GM04503 (cell line): ENCODE measurements at regions not wholly inside any gene's neighbourhood (a gene's known extent, or its start where the extent isn't known, plus 50 kb on each side); places are given as distances from the start of the nearest gene placed in this dataset.

Experiments used
- DNase-seq: peaks from one replicate; pipeline ENCODE4 v3.0.0-alpha.2; 2012; ENCODE audit warnings: low read depth

- no peak for DNase-seq
These were observed 166.2 kb downstream of the OMA1 start for GRCh38 chr1:58380345-58380744.

DNA sequence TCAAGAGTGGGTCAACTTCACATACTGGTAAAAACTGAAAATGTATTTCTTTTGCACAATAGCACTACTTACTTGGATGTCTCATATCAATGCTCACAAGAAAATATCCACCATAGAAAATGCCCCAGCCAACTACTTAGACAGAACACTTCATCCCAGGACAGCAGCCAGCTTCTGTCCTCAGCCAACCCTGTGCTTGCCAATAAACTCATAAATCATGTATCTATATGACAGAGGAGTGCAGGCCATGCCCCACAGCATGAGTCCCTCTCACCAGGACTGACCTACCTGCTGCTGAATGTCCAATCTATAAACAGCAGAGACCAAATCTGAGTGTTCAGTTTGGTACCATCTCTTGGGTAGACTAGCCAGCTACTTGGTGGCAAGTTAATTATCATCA, 179.3 kb downstream of the OMA1 start:
- no peak for DNase-seq

DNA sequence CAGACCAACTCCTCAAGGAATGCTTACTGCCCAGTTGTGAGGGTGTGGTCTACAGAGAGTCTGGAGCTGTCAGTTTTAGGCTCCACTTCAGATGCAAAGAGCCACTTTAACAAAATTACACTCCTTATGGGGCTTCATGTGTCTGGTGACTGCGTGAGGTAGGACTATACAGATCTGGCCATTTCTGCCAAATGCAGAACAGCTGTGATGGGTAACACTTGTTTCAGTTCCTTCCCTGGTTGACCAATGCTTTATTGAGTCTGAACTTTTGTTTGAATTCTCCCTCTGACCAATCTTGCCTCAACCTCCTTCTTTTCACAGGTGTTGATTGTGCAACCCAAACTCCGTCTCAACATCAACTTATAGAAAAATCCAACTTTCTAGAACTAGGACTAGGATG, 181.2 kb downstream of the OMA1 start:
- no peak for DNase-seq

DNA sequence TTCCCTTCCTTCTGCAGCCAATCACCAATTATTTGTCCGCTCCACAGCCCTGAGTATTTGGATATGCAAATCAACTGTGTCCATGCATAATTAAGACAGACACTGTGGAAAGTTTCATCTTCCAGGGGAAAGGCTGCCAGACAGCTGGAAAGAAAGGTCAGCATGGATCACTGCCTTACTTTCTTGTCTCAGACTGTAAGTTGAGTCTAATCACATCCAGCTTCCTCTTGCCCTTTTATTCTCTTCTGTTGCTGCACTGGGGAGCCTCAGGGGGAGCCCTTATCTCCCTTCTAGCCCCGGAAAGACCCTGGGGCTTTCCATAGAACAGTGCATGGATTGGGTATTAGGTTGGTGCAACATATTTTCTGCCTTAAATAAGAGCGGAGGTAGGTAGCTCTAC, 182.9 kb downstream of the OMA1 start:
- DNase-seq = no peak

GRCh38 chr1:58361134-58361533, 185.4 kb downstream of the OMA1 start:
- no peak for DNase-seq

- peak; percentile 4 for DNase-seq
These were observed 188.2 kb downstream of the OMA1 start for GRCh38 chr1:58358346-58358745.

DNA sequence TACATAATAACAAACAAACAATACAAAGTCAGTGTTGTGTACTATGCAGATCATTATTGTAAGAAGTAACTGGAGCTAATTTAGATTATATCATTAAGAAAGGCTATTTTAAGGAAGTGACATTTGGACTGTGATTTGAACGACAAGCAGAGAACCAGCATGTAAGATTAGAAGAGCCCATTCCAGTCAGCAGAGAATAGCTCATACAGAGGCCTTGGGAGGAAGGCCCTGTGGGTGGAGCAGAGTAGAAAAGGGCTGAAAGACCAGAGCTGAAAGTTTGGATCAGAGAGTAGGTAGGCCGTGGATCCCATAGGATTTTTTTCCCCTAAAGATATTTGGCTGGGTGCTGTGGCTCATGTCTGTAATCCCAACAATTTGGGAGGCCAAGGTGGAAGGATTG, 190.1 kb downstream of the OMA1 start:
- no peak for DNase-seq

- no peak for DNase-seq
These were observed 193.4 kb downstream of the OMA1 start for GRCh38 chr1:58353168-58353567.

DNA sequence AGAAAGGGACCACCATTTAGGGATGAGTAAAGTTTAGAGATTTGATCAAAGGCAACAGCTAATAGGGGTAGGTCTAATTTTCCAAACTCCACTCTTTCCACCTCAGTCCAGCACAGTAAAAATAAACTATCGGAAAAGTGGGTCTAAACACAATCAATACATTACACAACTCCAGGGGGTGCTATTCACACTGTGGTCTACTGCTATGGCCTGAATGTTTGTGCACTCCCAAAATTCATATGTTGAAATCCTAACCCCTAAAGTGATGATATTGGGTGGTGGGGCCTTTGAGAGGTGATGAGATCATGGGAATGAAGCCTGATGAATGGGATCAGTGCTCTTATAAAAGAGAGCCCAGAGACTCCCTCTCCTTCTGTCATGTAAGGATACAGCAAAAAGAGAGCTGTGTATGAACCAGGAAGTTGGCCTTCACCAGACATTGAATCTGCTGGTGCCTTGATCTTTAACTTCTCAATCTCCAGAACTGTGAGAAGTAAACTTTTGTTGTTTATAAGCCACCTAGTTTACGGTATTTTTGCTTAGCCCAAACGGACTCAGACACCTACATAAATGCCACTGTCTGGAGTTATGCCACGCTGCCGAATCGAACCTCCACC, 193.9 kb downstream of the OMA1 start:
- DNase-seq = no peak

- no peak for DNase-seq
These were observed 200.5 kb downstream of the OMA1 start for GRCh38 chr1:58346036-58346355.

DNA sequence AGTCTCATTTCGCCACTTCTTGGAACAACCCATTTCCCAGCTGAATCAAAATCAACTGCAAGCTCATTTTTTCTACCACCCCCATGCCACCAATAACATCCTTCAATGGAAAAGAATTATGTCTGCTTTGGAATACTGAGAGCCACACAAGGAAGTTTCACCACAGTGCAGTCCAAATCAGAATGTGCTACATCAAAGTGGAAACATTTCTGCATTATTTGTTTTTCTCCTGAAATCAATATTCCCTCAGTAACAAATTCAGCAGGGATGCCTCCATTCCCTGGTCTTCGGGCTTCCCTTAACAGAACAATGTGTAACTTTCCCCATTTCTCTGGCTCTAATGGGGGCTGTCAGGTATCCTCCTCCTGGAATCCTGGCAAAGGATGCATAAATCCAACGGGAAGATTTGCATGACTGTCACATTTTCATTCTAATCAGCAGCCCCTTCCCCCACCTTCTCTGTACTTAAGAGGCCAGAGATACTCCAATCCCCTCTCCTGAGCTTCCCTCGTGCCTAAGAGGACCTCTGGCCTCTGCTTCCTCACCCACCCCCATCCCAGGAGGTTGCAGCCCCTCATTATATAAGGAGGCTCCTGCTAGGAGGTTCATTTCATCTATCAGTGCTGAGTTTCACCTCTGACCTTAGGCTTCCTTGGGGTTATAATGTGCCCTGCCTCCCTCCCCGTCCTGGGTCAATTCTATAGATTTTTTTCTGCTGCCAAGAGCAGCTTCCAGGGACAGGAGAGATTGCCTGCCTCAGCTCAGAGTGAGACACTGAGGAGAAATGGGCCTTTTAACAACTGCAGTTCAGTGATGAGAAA, 201.1 kb downstream of the OMA1 start:
- DNase-seq = no peak

GRCh38 chr1:58340185-58340584, 206.3 kb downstream of the OMA1 start:
- no peak for DNase-seq

- DNase-seq = no peak
These were observed 208.4 kb downstream of the OMA1 start for GRCh38 chr1:58338081-58338480.

DNA sequence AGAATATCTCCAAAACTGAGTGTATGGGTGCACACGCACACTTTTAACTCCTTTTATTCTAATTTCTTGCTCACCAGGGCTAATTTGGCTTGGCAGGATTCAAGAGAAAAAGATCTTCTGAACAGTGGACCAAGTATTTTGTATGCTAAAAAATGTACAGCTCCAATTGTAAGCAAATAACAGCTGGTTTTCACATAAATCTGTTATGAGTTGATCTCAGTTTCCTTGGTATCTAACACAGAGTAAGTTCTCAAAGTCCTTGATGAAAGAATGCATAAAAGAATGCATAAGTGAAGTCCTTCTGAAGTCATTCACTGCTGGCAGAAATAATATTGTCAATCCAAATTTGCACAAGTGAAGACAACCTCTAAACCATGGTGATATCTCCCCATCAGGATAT, 213.0 kb downstream of the OMA1 start:
- DNase-seq = no peak

- DNase-seq = peak; percentile 51
These were observed 215.4 kb downstream of the OMA1 start for GRCh38 chr1:58331156-58331555.

DNA sequence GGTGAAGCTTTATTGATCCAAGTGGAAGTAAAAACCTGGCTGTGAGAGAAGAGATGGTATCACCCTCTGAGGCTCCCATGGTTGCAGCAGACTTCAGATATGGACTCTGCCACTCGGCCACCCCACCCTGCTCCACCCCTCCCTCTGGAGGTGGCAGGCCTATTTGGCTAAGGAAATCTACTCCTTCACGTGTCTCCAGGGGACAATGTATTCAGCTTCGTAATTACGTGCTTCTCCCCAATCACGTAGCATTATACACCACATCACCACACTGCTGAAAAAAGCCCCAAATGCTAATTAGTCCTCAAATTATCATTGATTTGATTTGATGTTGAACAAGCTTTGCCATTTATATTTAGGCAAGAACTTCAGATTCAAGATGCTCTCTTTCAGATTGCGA, 220.7 kb downstream of the OMA1 start:
- no peak for DNase-seq

- no peak for DNase-seq
These were observed 222.0 kb downstream of the OMA1 start for GRCh38 chr1:58324558-58324957.

- DNase-seq = peak; percentile 8
These were observed 228.1 kb downstream of the OMA1 start for GRCh38 chr1:58318157-58319005.

- no peak for DNase-seq
These were observed 228.8 kb downstream of the OMA1 start for GRCh38 chr1:58317694-58318093.

DNA sequence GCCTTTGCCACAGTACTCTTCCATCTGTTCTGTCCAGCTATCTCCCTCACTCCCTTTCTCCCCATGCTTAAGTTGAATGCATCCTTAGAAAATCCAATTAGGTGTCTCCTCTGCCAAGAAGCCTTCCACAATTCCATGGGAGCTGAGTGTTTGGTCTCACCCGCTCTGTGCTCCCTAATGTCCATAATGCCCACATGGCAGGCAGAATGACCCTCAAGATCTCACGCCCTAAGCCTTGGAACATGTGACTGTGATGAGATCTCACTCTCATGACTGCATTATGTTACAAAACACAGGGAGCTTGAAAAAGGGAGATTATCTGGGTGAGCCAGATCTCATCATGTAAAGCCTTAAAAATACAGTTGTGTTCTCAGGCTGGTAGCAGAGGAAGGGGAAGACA, 229.4 kb downstream of the OMA1 start:
- DNase-seq = no peak

DNA sequence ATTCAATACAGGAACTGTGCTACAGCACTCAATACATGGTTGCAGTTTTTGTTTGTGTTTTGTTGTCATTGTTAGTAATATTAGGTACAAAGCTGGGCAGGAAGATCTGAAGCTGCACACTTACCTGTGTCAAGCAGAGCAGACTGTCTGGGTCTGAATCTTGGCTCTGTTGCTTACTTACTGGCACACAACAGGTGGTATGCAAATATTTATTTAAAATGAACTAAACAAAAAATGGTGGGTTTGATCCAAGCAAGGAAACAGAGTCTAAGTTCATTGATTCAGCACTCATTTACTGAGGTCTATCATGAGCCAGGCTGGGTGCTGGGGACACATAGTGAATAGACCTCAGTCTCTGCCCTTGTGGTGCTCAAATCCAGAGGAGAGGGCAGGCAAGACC, 230.4 kb downstream of the OMA1 start:
- DNase-seq = no peak

- no peak for DNase-seq
These were observed 233.5 kb downstream of the OMA1 start for GRCh38 chr1:58312971-58313563.

DNA sequence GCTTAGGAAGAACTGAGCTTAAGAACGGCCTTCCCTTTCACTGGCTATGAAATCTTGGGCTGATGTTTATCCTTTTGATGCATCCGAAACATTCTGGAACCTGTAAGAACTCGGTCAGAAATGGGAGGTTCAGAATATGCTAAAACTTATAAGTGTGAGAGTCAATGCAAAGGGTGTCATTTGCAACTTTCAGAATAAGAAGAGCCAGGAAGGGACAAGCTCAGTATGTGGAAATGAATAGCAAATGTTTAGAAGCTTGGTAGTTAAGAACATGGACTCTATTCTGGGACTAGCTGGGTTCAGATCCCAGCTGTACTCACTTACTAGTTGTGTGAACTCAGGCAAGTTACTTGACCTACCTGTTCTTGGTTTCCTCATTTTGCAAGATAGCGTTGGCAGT, 234.1 kb downstream of the OMA1 start:
- DNase-seq = no peak
